Uterus (tissue), 2 donors: ENCODE measurements at regions not wholly inside any gene's neighbourhood (a gene's known extent, or its start where the extent isn't known, plus 50 kb on each side); places are given as distances from the start of the nearest gene placed in this dataset.

Experiments used
- POLR2A ChIP-seq, 2 donors: fragments of 450-650 bp; IDR thresholded peaks; one replicate each; pipeline ENCODE4 v1.6.1; 2016; ENCODE audit warnings: antibody characterized with exemption in 2 of 2, mild to moderate bottlenecking in 1 of 2, moderate library complexity in 1 of 2
- TF ChIP-seq, protein P1 (sequence below), 4 experiments: fragments of 200-600 bp in 2 of 4; fragments of 450-650 bp in 2 of 4; sonication (generic) in 2 of 4; IDR thresholded peaks; one replicate each; pipeline ENCODE4 v1.5.1; 2016 to 2019; ENCODE audit warnings: antibody characterized with exemption in 4 of 4, mild to moderate bottlenecking in 2 of 4, moderate library complexity in 1 of 4

DNA sequence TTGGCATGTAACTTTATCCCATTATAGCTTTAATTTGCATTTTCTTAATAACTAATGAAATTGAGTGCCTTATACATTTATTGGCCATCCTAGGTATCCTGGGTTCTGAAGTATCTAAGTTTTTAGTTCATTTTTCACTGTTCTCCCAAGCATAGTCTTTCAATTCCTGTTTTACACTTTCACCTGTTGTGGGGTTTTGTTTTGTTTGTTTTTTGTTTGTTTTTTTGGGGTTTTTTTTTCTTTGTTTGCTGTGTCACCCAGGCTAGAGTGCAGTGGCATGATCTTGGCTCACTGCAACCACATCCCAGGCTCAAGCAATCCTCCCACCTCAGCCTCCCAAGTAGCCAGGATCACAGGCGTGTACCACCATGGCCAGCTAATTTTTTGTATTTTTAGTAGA, 83.1 kb upstream of the GADL1 start:
- TF ChIP-seq, protein P1, sequence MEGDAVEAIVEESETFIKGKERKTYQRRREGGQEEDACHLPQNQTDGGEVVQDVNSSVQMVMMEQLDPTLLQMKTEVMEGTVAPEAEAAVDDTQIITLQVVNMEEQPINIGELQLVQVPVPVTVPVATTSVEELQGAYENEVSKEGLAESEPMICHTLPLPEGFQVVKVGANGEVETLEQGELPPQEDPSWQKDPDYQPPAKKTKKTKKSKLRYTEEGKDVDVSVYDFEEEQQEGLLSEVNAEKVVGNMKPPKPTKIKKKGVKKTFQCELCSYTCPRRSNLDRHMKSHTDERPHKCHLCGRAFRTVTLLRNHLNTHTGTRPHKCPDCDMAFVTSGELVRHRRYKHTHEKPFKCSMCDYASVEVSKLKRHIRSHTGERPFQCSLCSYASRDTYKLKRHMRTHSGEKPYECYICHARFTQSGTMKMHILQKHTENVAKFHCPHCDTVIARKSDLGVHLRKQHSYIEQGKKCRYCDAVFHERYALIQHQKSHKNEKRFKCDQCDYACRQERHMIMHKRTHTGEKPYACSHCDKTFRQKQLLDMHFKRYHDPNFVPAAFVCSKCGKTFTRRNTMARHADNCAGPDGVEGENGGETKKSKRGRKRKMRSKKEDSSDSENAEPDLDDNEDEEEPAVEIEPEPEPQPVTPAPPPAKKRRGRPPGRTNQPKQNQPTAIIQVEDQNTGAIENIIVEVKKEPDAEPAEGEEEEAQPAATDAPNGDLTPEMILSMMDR (IDR thresholded peaks at IDR 0.05), result no peak
- no peak for TF ChIP-seq POLR2A (IDR thresholded peaks at IDR 0.05)
